ENCODE measurements at regions not wholly inside any gene's neighbourhood (a gene's known extent, or its start where the extent isn't known, plus 50 kb on each side); places are given as distances from the start of the nearest gene placed in this dataset.

DNA sequence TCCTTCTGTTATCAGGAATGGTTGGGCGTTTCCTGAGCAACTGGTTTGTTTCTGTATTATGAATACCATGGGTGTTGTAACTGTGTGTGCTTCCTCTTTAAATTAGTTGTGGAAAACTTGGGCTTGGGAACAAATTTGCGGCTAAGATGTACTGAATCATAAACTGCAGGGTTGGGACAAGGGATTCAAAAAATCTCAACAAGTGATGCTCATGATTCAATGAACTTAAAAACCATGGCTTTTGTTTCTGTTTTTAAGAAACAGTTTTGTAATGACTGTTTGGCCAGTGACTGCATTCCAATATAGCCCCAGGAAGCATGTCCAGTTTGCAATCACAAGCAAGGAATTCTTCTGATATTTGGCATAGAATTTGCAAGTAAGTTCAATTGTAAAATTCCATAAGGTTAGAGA is 657.5 kb upstream of the WWC1 start:
- no peaks in the 10 kb centered on the region for H4K20me1 ChIP-seq (ENCODE audit: insufficient read depth)
- no peak overlapping the region for H3K4me3 ChIP-seq (ENCODE audit: low read length)
- H3K27me3 ChIP-seq (ENCODE audit: insufficient read depth, low read depth, low read length), result no peaks in the 10 kb centered on the region
- no peaks in the 10 kb centered on the region for H3K9me2 ChIP-seq (ENCODE audit: insufficient read depth, low read length)
- H3K36me3 ChIP-seq (ENCODE audit: insufficient read depth, low read length), result no peaks in the 10 kb centered on the region
- H3K9ac ChIP-seq (ENCODE audit: low read length), result no peak overlapping the region
- TF ChIP-seq EZH2 (IDR thresholded peaks at IDR 0.05; ENCODE audit: borderline replicate concordance, insufficient read depth, low read length, poor library complexity, severe bottlenecking), result no peak
- TF ChIP-seq, protein P1, sequence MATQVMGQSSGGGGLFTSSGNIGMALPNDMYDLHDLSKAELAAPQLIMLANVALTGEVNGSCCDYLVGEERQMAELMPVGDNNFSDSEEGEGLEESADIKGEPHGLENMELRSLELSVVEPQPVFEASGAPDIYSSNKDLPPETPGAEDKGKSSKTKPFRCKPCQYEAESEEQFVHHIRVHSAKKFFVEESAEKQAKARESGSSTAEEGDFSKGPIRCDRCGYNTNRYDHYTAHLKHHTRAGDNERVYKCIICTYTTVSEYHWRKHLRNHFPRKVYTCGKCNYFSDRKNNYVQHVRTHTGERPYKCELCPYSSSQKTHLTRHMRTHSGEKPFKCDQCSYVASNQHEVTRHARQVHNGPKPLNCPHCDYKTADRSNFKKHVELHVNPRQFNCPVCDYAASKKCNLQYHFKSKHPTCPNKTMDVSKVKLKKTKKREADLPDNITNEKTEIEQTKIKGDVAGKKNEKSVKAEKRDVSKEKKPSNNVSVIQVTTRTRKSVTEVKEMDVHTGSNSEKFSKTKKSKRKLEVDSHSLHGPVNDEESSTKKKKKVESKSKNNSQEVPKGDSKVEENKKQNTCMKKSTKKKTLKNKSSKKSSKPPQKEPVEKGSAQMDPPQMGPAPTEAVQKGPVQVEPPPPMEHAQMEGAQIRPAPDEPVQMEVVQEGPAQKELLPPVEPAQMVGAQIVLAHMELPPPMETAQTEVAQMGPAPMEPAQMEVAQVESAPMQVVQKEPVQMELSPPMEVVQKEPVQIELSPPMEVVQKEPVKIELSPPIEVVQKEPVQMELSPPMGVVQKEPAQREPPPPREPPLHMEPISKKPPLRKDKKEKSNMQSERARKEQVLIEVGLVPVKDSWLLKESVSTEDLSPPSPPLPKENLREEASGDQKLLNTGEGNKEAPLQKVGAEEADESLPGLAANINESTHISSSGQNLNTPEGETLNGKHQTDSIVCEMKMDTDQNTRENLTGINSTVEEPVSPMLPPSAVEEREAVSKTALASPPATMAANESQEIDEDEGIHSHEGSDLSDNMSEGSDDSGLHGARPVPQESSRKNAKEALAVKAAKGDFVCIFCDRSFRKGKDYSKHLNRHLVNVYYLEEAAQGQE (IDR thresholded peaks at IDR 0.05; ENCODE audit: borderline replicate concordance), result no peak
- TF ChIP-seq POLR2AphosphoS5 (IDR thresholded peaks at IDR 0.05), result no peak
- TF ChIP-seq SMC3 (conservative IDR thresholded peaks at IDR 0.05; ENCODE audit: poor library complexity), result no peak
- no peak for TF ChIP-seq EP300 (conservative IDR thresholded peaks at IDR 0.05; ENCODE audit: poor library complexity, severe bottlenecking)
- TF ChIP-seq RAD21 (conservative IDR thresholded peaks at IDR 0.05), result no peak
- no peak for TF ChIP-seq MXI1 (conservative IDR thresholded peaks at IDR 0.05; ENCODE audit: poor library complexity, severe bottlenecking)
- no peak for TF ChIP-seq TAF1 (IDR thresholded peaks at IDR 0.05; ENCODE audit: low read depth)
- TF ChIP-seq, protein P2, sequence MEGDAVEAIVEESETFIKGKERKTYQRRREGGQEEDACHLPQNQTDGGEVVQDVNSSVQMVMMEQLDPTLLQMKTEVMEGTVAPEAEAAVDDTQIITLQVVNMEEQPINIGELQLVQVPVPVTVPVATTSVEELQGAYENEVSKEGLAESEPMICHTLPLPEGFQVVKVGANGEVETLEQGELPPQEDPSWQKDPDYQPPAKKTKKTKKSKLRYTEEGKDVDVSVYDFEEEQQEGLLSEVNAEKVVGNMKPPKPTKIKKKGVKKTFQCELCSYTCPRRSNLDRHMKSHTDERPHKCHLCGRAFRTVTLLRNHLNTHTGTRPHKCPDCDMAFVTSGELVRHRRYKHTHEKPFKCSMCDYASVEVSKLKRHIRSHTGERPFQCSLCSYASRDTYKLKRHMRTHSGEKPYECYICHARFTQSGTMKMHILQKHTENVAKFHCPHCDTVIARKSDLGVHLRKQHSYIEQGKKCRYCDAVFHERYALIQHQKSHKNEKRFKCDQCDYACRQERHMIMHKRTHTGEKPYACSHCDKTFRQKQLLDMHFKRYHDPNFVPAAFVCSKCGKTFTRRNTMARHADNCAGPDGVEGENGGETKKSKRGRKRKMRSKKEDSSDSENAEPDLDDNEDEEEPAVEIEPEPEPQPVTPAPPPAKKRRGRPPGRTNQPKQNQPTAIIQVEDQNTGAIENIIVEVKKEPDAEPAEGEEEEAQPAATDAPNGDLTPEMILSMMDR (IDR thresholded peaks at IDR 0.05; ENCODE audit: poor library complexity, severe bottlenecking), result no peak
- H3F3A ChIP-seq (ENCODE audit: insufficient read depth, low read length, poor library complexity, severe bottlenecking), result no peaks in the 10 kb centered on the region
- no peaks in the 10 kb centered on the region for H3K79me2 ChIP-seq (replicated peaks; ENCODE audit: insufficient read depth, low read length)
- no peak overlapping the region for H3K4me2 ChIP-seq (ENCODE audit: low read length)
- H3K27ac ChIP-seq (ENCODE audit: low read length), result no peak overlapping the region
- no peak overlapping the region for H2AFZ ChIP-seq (ENCODE audit: low read depth, low read length)
- no peaks in the 10 kb centered on the region for H3K9me3 ChIP-seq (ENCODE audit: low read length)

GRCh38 chr5:167634432-167634831 is 657.0 kb upstream of the WWC1 start:
- H3F3A ChIP-seq (ENCODE audit: insufficient read depth, low read length, poor library complexity, severe bottlenecking), result no peaks in the 10 kb centered on the region
- no peak overlapping the region for H3K9ac ChIP-seq (ENCODE audit: low read length)
- no peak overlapping the region for H3K4me2 ChIP-seq (ENCODE audit: low read length)
- H3K4me3 ChIP-seq (ENCODE audit: low read length), result no peak overlapping the region
- H2AFZ ChIP-seq (ENCODE audit: low read depth, low read length), result no peak overlapping the region
- no peaks in the 10 kb centered on the region for H3K27me3 ChIP-seq (ENCODE audit: insufficient read depth, low read depth, low read length)
- no peaks in the 10 kb centered on the region for H4K20me1 ChIP-seq (ENCODE audit: insufficient read depth)
- no peaks in the 10 kb centered on the region for H3K79me2 ChIP-seq (replicated peaks; ENCODE audit: insufficient read depth, low read length)
- TF ChIP-seq TAF1 (IDR thresholded peaks at IDR 0.05; ENCODE audit: low read depth) (no peak), EP300 (conservative IDR thresholded peaks at IDR 0.05; ENCODE audit: poor library complexity, severe bottlenecking) (no peak), MXI1 (conservative IDR thresholded peaks at IDR 0.05; ENCODE audit: poor library complexity, severe bottlenecking) (no peak), POLR2AphosphoS5 (IDR thresholded peaks at IDR 0.05) (no peak), EZH2 (IDR thresholded peaks at IDR 0.05; ENCODE audit: borderline replicate concordance, insufficient read depth, low read length, poor library complexity, severe bottlenecking) (no peak), RAD21 (conservative IDR thresholded peaks at IDR 0.05) (no peak), SMC3 (conservative IDR thresholded peaks at IDR 0.05; ENCODE audit: poor library complexity) (no peak)
- TF ChIP-seq, protein P1 (IDR thresholded peaks at IDR 0.05; ENCODE audit: borderline replicate concordance), result no peak
- TF ChIP-seq, protein P2 (IDR thresholded peaks at IDR 0.05; ENCODE audit: poor library complexity, severe bottlenecking), result no peak
- no peaks in the 10 kb centered on the region for H3K36me3 ChIP-seq (ENCODE audit: insufficient read depth, low read length)
- H3K9me3 ChIP-seq (ENCODE audit: low read length), result no peaks in the 10 kb centered on the region
- no peaks in the 10 kb centered on the region for H3K9me2 ChIP-seq (ENCODE audit: insufficient read depth, low read length)
- no peak overlapping the region for H3K27ac ChIP-seq (ENCODE audit: low read length)
